ENCODE measurements at regions not wholly inside any gene's neighbourhood (a gene's known extent, or its start where the extent isn't known, plus 50 kb on each side); places are given as distances from the start of the nearest gene placed in this dataset.
"Not testable (repeated sequence)": the region's sequence is repeated elsewhere in the genome, so short reads cannot be mapped to it uniquely, and the experiment has no call there.

GRCh38 chr2:129554373-129554772, 425.1 kb upstream of the RAB6C start:
- H3K4me3 ChIP-seq (ENCODE audit: low read length), result no peak overlapping the region
- no peaks in the 10 kb centered on the region for H3K4me1 ChIP-seq (ENCODE audit: control insufficient read depth, low read length)
- no peaks in the 10 kb centered on the region for H3K36me3 ChIP-seq (ENCODE audit: control insufficient read depth, low read length)
- TF ChIP-seq EZH2phosphoT487 (IDR thresholded peaks at IDR 0.05; ENCODE audit: borderline replicate concordance, low read length), result no peak
- no peak for TF ChIP-seq CTCF (IDR thresholded peaks at IDR 0.05; ENCODE audit: low read depth, low read length, poor library complexity, severe bottlenecking)
- H3K79me2 ChIP-seq (ENCODE audit: control insufficient read depth, low read length), result no peaks in the 10 kb centered on the region
- no peaks in the 10 kb centered on the region for H3K9me2 ChIP-seq (replicated peaks; ENCODE audit: control insufficient read depth, low read length)
- H3K4me2 ChIP-seq (ENCODE audit: low read length), result no peak overlapping the region
- no peaks in the 10 kb centered on the region for H3F3A ChIP-seq (ENCODE audit: control insufficient read depth, insufficient read depth)
- no peaks in the 10 kb centered on the region for H4K20me1 ChIP-seq (ENCODE audit: control insufficient read depth, insufficient read depth, low read depth, low read length)
- no peaks in the 10 kb centered on the region for H3K9me3 ChIP-seq (ENCODE audit: control insufficient read depth, insufficient read depth, low read length)
- no peak overlapping the region for H3K27ac ChIP-seq (ENCODE audit: low read depth, low read length)
- no peaks in the 10 kb centered on the region for H3K27me3 ChIP-seq (ENCODE audit: control insufficient read depth, low read length)

GRCh38 chr2:129559101-129559500, 420.4 kb upstream of the RAB6C start:
- H3K79me2 ChIP-seq (ENCODE audit: control insufficient read depth, low read length), result no peaks in the 10 kb centered on the region
- no peaks in the 10 kb centered on the region for H3F3A ChIP-seq (ENCODE audit: control insufficient read depth, insufficient read depth)
- H3K27ac ChIP-seq (ENCODE audit: low read depth, low read length), result no peak overlapping the region
- no peaks in the 10 kb centered on the region for H4K20me1 ChIP-seq (ENCODE audit: control insufficient read depth, insufficient read depth, low read depth, low read length)
- H3K4me3 ChIP-seq (ENCODE audit: low read length), result no peak overlapping the region
- H3K4me2 ChIP-seq (ENCODE audit: low read length), result no peak overlapping the region
- H3K27me3 ChIP-seq (ENCODE audit: control insufficient read depth, low read length), result no peaks in the 10 kb centered on the region
- H3K9me3 ChIP-seq (ENCODE audit: control insufficient read depth, insufficient read depth, low read length), result no peaks in the 10 kb centered on the region
- no peak for TF ChIP-seq EZH2phosphoT487 (IDR thresholded peaks at IDR 0.05; ENCODE audit: borderline replicate concordance, low read length)
- TF ChIP-seq CTCF (IDR thresholded peaks at IDR 0.05; ENCODE audit: low read depth, low read length, poor library complexity, severe bottlenecking), result no peak
- H3K9me2 ChIP-seq (replicated peaks; ENCODE audit: control insufficient read depth, low read length), result no peaks in the 10 kb centered on the region
- H3K36me3 ChIP-seq (ENCODE audit: control insufficient read depth, low read length), result no peaks in the 10 kb centered on the region
- no peaks in the 10 kb centered on the region for H3K4me1 ChIP-seq (ENCODE audit: control insufficient read depth, low read length)

GRCh38 chr2:129565551-129566109, 413.8 kb upstream of the RAB6C start:
- no peaks in the 10 kb centered on the region for H3F3A ChIP-seq (ENCODE audit: control insufficient read depth, insufficient read depth)
- no peak overlapping the region for H3K4me3 ChIP-seq (ENCODE audit: low read length)
- H3K36me3 ChIP-seq (ENCODE audit: control insufficient read depth, low read length), result no peaks in the 10 kb centered on the region
- H3K9me3 ChIP-seq (ENCODE audit: control insufficient read depth, insufficient read depth, low read length), result peaks cover 6% of the 10 kb centered on the region; the same call in 1 of the 2 replicates
- no peaks in the 10 kb centered on the region for H4K20me1 ChIP-seq (ENCODE audit: control insufficient read depth, insufficient read depth, low read depth, low read length)
- no peak for TF ChIP-seq CTCF (IDR thresholded peaks at IDR 0.05; ENCODE audit: low read depth, low read length, poor library complexity, severe bottlenecking)
- no peak for TF ChIP-seq EZH2phosphoT487 (IDR thresholded peaks at IDR 0.05; ENCODE audit: borderline replicate concordance, low read length)
- H3K27ac ChIP-seq (ENCODE audit: low read depth, low read length), result no peak overlapping the region
- no peak overlapping the region for H3K4me2 ChIP-seq (ENCODE audit: low read length)
- no peaks in the 10 kb centered on the region for H3K79me2 ChIP-seq (ENCODE audit: control insufficient read depth, low read length)
- H3K4me1 ChIP-seq (ENCODE audit: control insufficient read depth, low read length), result no peaks in the 10 kb centered on the region
- H3K27me3 ChIP-seq (ENCODE audit: control insufficient read depth, low read length), result no peaks in the 10 kb centered on the region
- H3K9me2 ChIP-seq (replicated peaks; ENCODE audit: control insufficient read depth, low read length), result no peaks in the 10 kb centered on the region

- H3K4me2 ChIP-seq (ENCODE audit: low read length); H4K20me1 ChIP-seq (ENCODE audit: control insufficient read depth, insufficient read depth, low read depth, low read length); H3K9me3 ChIP-seq (ENCODE audit: control insufficient read depth, insufficient read depth, low read length); H3K36me3 ChIP-seq (ENCODE audit: control insufficient read depth, low read length); H3K4me1 ChIP-seq (ENCODE audit: control insufficient read depth, low read length); H3K27ac ChIP-seq (ENCODE audit: low read depth, low read length); H3K4me3 ChIP-seq (ENCODE audit: low read length); H3K9me2 ChIP-seq (replicated peaks; ENCODE audit: control insufficient read depth, low read length); H3K27me3 ChIP-seq (ENCODE audit: control insufficient read depth, low read length); H3K79me2 ChIP-seq (ENCODE audit: control insufficient read depth, low read length); H3F3A ChIP-seq (ENCODE audit: control insufficient read depth, insufficient read depth): not testable (repeated sequence)
These were observed 408.7 kb upstream of the RAB6C start for GRCh38 chr2:129570812-129571211.

Measured in DOHH2 (cell line).